NOMO-1 treated with DMSO at 0.1 percent for 48 hours (cell line): ENCODE measurements at regions not wholly inside any gene's neighbourhood (a gene's known extent, or its start where the extent isn't known, plus 50 kb on each side); places are given as distances from the start of the nearest gene placed in this dataset.
A peak's percentile ranks its signal among the peaks of the same experiment; 100 is the strongest.

Experiments
- DNase-seq: peaks from one replicate; lab custom pipeline; 2025; ENCODE audit not compliant: unreplicated experiment; lab: John Stamatoyannopoulos, UW

- no peak for DNase-seq
These were observed 184.7 kb downstream of the PLPP4 start for GRCh38 chr10:120641695-120642094.

- DNase-seq, result peak; percentile 69
These were observed 186.3 kb downstream of the PLPP4 start for GRCh38 chr10:120643351-120643750.

- no peak for DNase-seq
These were observed 187.8 kb downstream of the PLPP4 start for GRCh38 chr10:120644556-120645410.

- DNase-seq, result no peak
These were observed 189.2 kb downstream of the PLPP4 start for GRCh38 chr10:120646159-120646732.

- no peak for DNase-seq
These were observed 189.9 kb downstream of the PLPP4 start for GRCh38 chr10:120646738-120647456.

- no peak for DNase-seq
These were observed 193.8 kb downstream of the PLPP4 start for GRCh38 chr10:120650705-120651399.

GRCh38 chr10:120656107-120656506 is 195.1 kb upstream of the WDR11 start:
- peak; percentile 66 for DNase-seq

- no peak for DNase-seq
These were observed 193.8 kb upstream of the WDR11 start for GRCh38 chr10:120657371-120657770.

- DNase-seq, result no peak
These were observed 191.9 kb upstream of the WDR11 start for GRCh38 chr10:120658943-120659885.

- no peak for DNase-seq
These were observed 184.9 kb upstream of the WDR11 start for GRCh38 chr10:120666308-120666707.

- DNase-seq, result peak; percentile 47
These were observed 183.9 kb upstream of the WDR11 start for GRCh38 chr10:120667276-120667675.

GRCh38 chr10:120671491-120671890 is 179.7 kb upstream of the WDR11 start:
- DNase-seq, result no peak

- no peak for DNase-seq
These were observed 167.7 kb upstream of the WDR11 start for GRCh38 chr10:120683454-120683853.

GRCh38 chr10:120684226-120684625 is 166.9 kb upstream of the WDR11 start:
- no peak for DNase-seq

- DNase-seq, result no peak
These were observed 166.0 kb upstream of the WDR11 start for GRCh38 chr10:120685136-120685535.

- no peak for DNase-seq
These were observed 162.2 kb upstream of the WDR11 start for GRCh38 chr10:120688928-120689327.

GRCh38 chr10:120689777-120690529 is 161.2 kb upstream of the WDR11 start:
- no peak for DNase-seq

- DNase-seq, result no peak
These were observed 159.5 kb upstream of the WDR11 start for GRCh38 chr10:120691625-120692024.

- DNase-seq, result no peak
These were observed 150.7 kb upstream of the WDR11 start for GRCh38 chr10:120700426-120700825.
